SK-N-SH treated with all-trans-retinoic acid at 6 μM for 48 hours (cell line): ENCODE measurements at regions not wholly inside any gene's neighbourhood (a gene's known extent, or its start where the extent isn't known, plus 50 kb on each side); places are given as distances from the start of the nearest gene placed in this dataset.

ENCODE experiments used
- ATAC-seq: fragments of 200-7000 bp; cut with Tn5 transposase; 3 replicates; pipeline ENCODE4 v1.9.1; 2020; ENCODE audit warnings: mild to moderate bottlenecking, moderate library complexity
- BACH2 ChIP-seq: fragments of 250-450 bp; sonication (Bioruptor Pico); IDR thresholded peaks from 2 replicates; pipeline ENCODE4 v1.9.0; 2021; ENCODE audit warnings: mild to moderate bottlenecking, borderline replicate concordance
- CREB5 ChIP-seq: fragments of 250-450 bp; sonication (Bioruptor Pico); IDR thresholded peaks from 2 replicates; pipeline ENCODE4 v1.5.1; 2020; ENCODE audit warnings: low read depth, mild to moderate bottlenecking, moderate library complexity
- GLIS3 ChIP-seq: fragments of 250-450 bp; sonication (Bioruptor Pico); IDR thresholded peaks from 2 replicates; pipeline ENCODE4 v1.5.0; 2020; ENCODE audit warnings: mild to moderate bottlenecking, moderate library complexity
- ISL1 ChIP-seq: fragments of 250-450 bp; sonication (Bioruptor Pico); IDR thresholded peaks from 2 replicates; pipeline ENCODE4 v2.1.2; 2022; ENCODE audit warnings: mild to moderate bottlenecking, moderate library complexity
- OSR1 ChIP-seq: fragments of 250-450 bp; sonication (Bioruptor Pico); IDR thresholded peaks from 2 replicates; pipeline ENCODE4 v1.8.0; 2022; ENCODE audit warnings: moderate library complexity, mild to moderate bottlenecking, inconsistent platforms
- POU6F1 ChIP-seq: fragments of 250-450 bp; sonication (Bioruptor Pico); IDR thresholded peaks from 2 replicates; pipeline ENCODE4 v1.8.0; 2021; ENCODE audit warnings: low read depth, mild to moderate bottlenecking, moderate library complexity, borderline replicate concordance
- PPARA ChIP-seq: fragments of 250-450 bp; sonication (Bioruptor Pico); IDR thresholded peaks from 2 replicates; pipeline ENCODE4 v1.5.0; 2020; ENCODE audit warnings: mild to moderate bottlenecking, borderline replicate concordance
- RARB ChIP-seq: fragments of 250-450 bp; sonication (Bioruptor Pico); IDR thresholded peaks from 2 replicates; pipeline ENCODE4 v1.8.0; 2021; ENCODE audit warnings: mild to moderate bottlenecking, moderate library complexity
- TOX ChIP-seq: fragments of 250-450 bp; sonication (Bioruptor Pico); IDR thresholded peaks from 2 replicates; pipeline ENCODE4 v1.8.0; 2021; ENCODE audit warnings: mild to moderate bottlenecking, moderate library complexity, borderline replicate concordance
- ZC3H10 ChIP-seq: fragments of 250-450 bp; sonication (Bioruptor Pico); IDR thresholded peaks from 2 replicates; pipeline ENCODE4 v1.5.1; 2021; ENCODE audit warnings: mild to moderate bottlenecking, moderate library complexity
- ZFP3 ChIP-seq: fragments of 250-450 bp; sonication (Bioruptor Pico); IDR thresholded peaks from 2 replicates; pipeline ENCODE4 v1.5.0; 2020; ENCODE audit warnings: mild to moderate bottlenecking, moderate library complexity
- ZFP30 ChIP-seq: fragments of 450-650 bp; formaldehyde crosslinking; IDR thresholded peaks from 2 replicates; pipeline ENCODE4 v1.5.0; 2022; ENCODE audit warnings: mild to moderate bottlenecking, moderate library complexity
- ZNF565 ChIP-seq: fragments of 450-650 bp; formaldehyde crosslinking; conservative IDR thresholded peaks from 2 replicates; pipeline ENCODE4 v1.5.0; 2020; ENCODE audit warnings: low read depth, mild to moderate bottlenecking, moderate library complexity
- ZNF70 ChIP-seq: fragments of 450-650 bp; formaldehyde crosslinking; IDR thresholded peaks from 2 replicates; pipeline ENCODE4 v1.5.0; 2020; ENCODE audit warnings: mild to moderate bottlenecking, moderate library complexity
- ZNF8 ChIP-seq: fragments of 450-650 bp; formaldehyde crosslinking; IDR thresholded peaks from 2 replicates; pipeline ENCODE4 v1.5.0; 2020; ENCODE audit warnings: mild to moderate bottlenecking, moderate library complexity
- TF ChIP-seq, protein P1 (sequence below): fragments of 250-450 bp; sonication (Bioruptor Pico); IDR thresholded peaks from 2 replicates; pipeline ENCODE4 v1.8.0; 2020; ENCODE audit warnings: mild to moderate bottlenecking, moderate library complexity, borderline replicate concordance
- TF ChIP-seq, protein P2 (sequence below): fragments of 250-450 bp; sonication (Bioruptor Pico); IDR thresholded peaks from 2 replicates; pipeline ENCODE4 v1.5.0; 2020; ENCODE audit warnings: mild to moderate bottlenecking, moderate library complexity
- TF ChIP-seq, protein P3 (sequence below): fragments of 250-450 bp; sonication (Bioruptor Pico); IDR thresholded peaks from 2 replicates; pipeline ENCODE4 v1.5.1; 2021; ENCODE audit warnings: mild to moderate bottlenecking, moderate library complexity

DNA sequence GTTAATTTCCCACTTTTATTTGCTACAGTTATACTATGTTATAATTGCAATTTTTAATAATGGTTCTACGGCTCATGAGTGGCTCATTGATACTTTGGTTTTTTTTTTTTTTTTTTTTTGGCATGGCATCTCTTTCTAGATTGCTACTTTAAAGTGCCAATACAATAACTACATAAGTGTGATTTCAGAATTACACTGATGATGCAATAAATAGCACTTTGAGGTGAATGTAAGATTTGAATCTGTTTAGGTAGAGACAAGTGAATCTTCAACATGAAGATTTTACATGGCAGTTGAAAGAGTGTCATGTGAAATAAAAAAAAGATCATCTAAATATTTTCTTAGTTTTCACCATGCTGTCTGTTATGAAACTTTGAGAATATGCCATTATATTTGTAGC is 75.7 kb downstream of the KBTBD8 start:
- ATAC-seq, result no peak

GRCh38 chr3:67075295-67075694 is 77.2 kb downstream of the KBTBD8 start:
- no peak for ATAC-seq
- TF ChIP-seq ZFP3, result no peak
- TF ChIP-seq TOX (CRISPR knock-in tag), result no peak
- TF ChIP-seq ZNF565, result no peak
- TF ChIP-seq BACH2, result no peak
- TF ChIP-seq, protein P1, sequence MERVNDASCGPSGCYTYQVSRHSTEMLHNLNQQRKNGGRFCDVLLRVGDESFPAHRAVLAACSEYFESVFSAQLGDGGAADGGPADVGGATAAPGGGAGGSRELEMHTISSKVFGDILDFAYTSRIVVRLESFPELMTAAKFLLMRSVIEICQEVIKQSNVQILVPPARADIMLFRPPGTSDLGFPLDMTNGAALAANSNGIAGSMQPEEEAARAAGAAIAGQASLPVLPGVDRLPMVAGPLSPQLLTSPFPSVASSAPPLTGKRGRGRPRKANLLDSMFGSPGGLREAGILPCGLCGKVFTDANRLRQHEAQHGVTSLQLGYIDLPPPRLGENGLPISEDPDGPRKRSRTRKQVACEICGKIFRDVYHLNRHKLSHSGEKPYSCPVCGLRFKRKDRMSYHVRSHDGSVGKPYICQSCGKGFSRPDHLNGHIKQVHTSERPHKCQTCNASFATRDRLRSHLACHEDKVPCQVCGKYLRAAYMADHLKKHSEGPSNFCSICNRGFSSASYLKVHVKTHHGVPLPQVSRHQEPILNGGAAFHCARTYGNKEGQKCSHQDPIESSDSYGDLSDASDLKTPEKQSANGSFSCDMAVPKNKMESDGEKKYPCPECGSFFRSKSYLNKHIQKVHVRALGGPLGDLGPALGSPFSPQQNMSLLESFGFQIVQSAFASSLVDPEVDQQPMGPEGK, result no peak
- TF ChIP-seq ZNF8 (CRISPR knock-in tag), result no peak
- no peak for TF ChIP-seq GLIS3
- TF ChIP-seq, protein P2, sequence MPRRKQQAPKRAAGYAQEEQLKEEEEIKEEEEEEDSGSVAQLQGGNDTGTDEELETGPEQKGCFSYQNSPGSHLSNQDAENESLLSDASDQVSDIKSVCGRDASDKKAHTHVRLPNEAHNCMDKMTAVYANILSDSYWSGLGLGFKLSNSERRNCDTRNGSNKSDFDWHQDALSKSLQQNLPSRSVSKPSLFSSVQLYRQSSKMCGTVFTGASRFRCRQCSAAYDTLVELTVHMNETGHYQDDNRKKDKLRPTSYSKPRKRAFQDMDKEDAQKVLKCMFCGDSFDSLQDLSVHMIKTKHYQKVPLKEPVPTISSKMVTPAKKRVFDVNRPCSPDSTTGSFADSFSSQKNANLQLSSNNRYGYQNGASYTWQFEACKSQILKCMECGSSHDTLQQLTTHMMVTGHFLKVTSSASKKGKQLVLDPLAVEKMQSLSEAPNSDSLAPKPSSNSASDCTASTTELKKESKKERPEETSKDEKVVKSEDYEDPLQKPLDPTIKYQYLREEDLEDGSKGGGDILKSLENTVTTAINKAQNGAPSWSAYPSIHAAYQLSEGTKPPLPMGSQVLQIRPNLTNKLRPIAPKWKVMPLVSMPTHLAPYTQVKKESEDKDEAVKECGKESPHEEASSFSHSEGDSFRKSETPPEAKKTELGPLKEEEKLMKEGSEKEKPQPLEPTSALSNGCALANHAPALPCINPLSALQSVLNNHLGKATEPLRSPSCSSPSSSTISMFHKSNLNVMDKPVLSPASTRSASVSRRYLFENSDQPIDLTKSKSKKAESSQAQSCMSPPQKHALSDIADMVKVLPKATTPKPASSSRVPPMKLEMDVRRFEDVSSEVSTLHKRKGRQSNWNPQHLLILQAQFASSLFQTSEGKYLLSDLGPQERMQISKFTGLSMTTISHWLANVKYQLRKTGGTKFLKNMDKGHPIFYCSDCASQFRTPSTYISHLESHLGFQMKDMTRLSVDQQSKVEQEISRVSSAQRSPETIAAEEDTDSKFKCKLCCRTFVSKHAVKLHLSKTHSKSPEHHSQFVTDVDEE, result no peak
- TF ChIP-seq ISL1, result no peak
- no peak for TF ChIP-seq ZC3H10 (CRISPR knock-in tag)
- no peak for TF ChIP-seq ZFP30 (CRISPR knock-in tag)
- TF ChIP-seq, protein P3, sequence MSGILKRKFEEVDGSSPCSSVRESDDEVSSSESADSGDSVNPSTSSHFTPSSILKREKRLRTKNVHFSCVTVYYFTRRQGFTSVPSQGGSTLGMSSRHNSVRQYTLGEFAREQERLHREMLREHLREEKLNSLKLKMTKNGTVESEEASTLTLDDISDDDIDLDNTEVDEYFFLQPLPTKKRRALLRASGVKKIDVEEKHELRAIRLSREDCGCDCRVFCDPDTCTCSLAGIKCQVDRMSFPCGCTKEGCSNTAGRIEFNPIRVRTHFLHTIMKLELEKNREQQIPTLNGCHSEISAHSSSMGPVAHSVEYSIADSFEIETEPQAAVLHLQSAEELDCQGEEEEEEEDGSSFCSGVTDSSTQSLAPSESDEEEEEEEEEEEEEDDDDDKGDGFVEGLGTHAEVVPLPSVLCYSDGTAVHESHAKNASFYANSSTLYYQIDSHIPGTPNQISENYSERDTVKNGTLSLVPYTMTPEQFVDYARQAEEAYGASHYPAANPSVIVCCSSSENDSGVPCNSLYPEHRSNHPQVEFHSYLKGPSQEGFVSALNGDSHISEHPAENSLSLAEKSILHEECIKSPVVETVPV (CRISPR knock-in tag), result no peak
- TF ChIP-seq RARB (CRISPR knock-in tag), result no peak
- no peak for TF ChIP-seq POU6F1 (CRISPR knock-in tag)
- TF ChIP-seq CREB5, result no peak

More for the DNA sequence above, 75.7 kb downstream of the KBTBD8 start:
- no peak for TF ChIP-seq POU6F1 (CRISPR knock-in tag)
- TF ChIP-seq ZNF8 (CRISPR knock-in tag), result no peak
- TF ChIP-seq ISL1, result no peak
- TF ChIP-seq TOX (CRISPR knock-in tag), result no peak
- TF ChIP-seq ZFP30 (CRISPR knock-in tag), result no peak
- TF ChIP-seq, protein P2, result no peak
- no peak for TF ChIP-seq CREB5
- TF ChIP-seq ZNF70, result no peak
- TF ChIP-seq OSR1 (CRISPR knock-in tag), result no peak
- TF ChIP-seq PPARA (CRISPR knock-in tag), result no peak
- TF ChIP-seq BACH2, result no peak
- no peak for TF ChIP-seq RARB (CRISPR knock-in tag)
- TF ChIP-seq ZFP3, result no peak
- TF ChIP-seq, all 23 proteins: peak for 0
